ENCODE measurements at regions not wholly inside any gene's neighbourhood (a gene's known extent, or its start where the extent isn't known, plus 50 kb on each side); places are given as distances from the start of the nearest gene placed in this dataset.

- Histone ChIP-seq H4K20me1 (ENCODE audit: insufficient read depth, poor library complexity, severe bottlenecking) (no peaks in the 10 kb centered on the region), H3K27me3 (no peaks in the 10 kb centered on the region), H3K4me1 (ENCODE audit: insufficient read depth) (peaks cover 10% of the 10 kb centered on the region), H3K36me3 (replicated peaks; ENCODE audit: insufficient read depth, low read depth) (no peaks in the 10 kb centered on the region), H3K9me2 (replicated peaks; ENCODE audit: insufficient read depth) (no peaks in the 10 kb centered on the region), H3K4me2 (no peak overlapping the region), H3K9me3 (ENCODE audit: low read depth) (no peaks in the 10 kb centered on the region), H2AFZ (no peak overlapping the region), H3K4me3 (no peak overlapping the region), H3K79me2 (no peaks in the 10 kb centered on the region), H3K27ac (peak overlapping the region; percentile 7)
- TF ChIP-seq EZH2 (IDR thresholded peaks at IDR 0.05; ENCODE audit: borderline replicate concordance) (no peak), EZH2phosphoT487 (IDR thresholded peaks at IDR 0.05; ENCODE audit: low read depth, severe bottlenecking, unreplicated experiment) (no peak), CTCF (IDR thresholded peaks at IDR 0.05; ENCODE audit: poor library complexity) (no peak)
- DNase-seq (ENCODE audit: low spot score) = no peak
- 33% methylated on average over 2 of the region's 2 CpGs for WGBS (ENCODE audit: low lambda C conversion rate, missing lambda C conversion rate)
Observed at GRCh38 chr2:224257156-224257555, 144.8 kb downstream of the FAM124B start.

DNA sequence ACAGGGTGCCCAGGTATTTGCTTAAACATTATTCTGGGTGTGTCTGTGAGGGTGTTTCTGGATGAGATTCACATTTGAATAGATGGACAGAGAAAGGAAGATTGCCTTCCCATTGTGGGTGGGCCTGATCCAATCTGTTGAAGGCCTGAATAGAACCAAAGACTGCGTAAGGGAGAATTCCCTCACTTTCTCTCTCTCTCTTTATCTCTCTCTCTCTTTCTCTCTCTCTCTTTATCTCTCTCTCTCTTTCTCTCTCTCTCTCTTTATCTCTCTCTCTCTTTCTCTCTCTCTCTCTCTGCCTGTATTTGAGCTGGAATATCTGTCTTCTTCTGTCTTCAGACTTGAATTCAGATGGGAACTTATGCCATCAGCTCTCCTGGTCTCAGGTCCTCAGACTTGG is 148.4 kb downstream of the FAM124B start:
- H3K27ac ChIP-seq = no peak overlapping the region
- H2AFZ ChIP-seq = no peak overlapping the region
- H4K20me1 ChIP-seq (ENCODE audit: insufficient read depth, poor library complexity, severe bottlenecking) = no peaks in the 10 kb centered on the region
- H3K4me1 ChIP-seq (ENCODE audit: insufficient read depth) = no peaks in the 10 kb centered on the region
- no peak overlapping the region for H3K4me3 ChIP-seq
- no peaks in the 10 kb centered on the region for H3K36me3 ChIP-seq (replicated peaks; ENCODE audit: insufficient read depth, low read depth)
- H3K79me2 ChIP-seq = no peaks in the 10 kb centered on the region
- no peak for DNase-seq (ENCODE audit: low spot score)
- no peaks in the 10 kb centered on the region for H3K9me2 ChIP-seq (replicated peaks; ENCODE audit: insufficient read depth)
- no peaks in the 10 kb centered on the region for H3K9me3 ChIP-seq (ENCODE audit: low read depth)
- H3K27me3 ChIP-seq = no peaks in the 10 kb centered on the region
- no peak for TF ChIP-seq CTCF (IDR thresholded peaks at IDR 0.05; ENCODE audit: poor library complexity)
- no peak for TF ChIP-seq EZH2phosphoT487 (IDR thresholded peaks at IDR 0.05; ENCODE audit: low read depth, severe bottlenecking, unreplicated experiment)
- no peak for TF ChIP-seq EZH2 (IDR thresholded peaks at IDR 0.05; ENCODE audit: borderline replicate concordance)
- WGBS (ENCODE audit: low lambda C conversion rate, missing lambda C conversion rate) = 100% methylated on average over 1 of the region's 1 CpG
- H3K4me2 ChIP-seq = no peak overlapping the region

DNA sequence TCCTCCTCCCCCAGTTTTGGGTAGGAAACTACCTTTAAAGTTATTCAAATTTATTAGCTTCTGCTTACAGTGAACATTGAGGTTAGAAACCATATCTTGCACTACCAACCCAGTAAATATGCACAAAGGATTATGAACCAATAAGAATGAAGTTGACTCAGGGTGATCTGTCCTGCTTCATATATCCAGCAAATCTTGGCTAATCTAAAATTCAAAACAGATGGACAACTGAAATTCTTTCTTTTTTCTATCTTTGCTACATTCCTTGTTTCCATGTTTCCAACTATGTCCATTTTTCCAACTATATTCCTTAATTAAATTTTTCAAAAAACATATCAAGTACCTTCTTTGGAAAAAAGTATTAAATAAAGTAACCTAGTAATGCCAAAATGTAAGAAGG is 149.3 kb downstream of the FAM124B start:
- H3K9me2 ChIP-seq (replicated peaks; ENCODE audit: insufficient read depth) = no peaks in the 10 kb centered on the region
- H3K9me3 ChIP-seq (ENCODE audit: low read depth) = no peaks in the 10 kb centered on the region
- H3K27ac ChIP-seq = no peak overlapping the region
- no peak overlapping the region for H3K4me3 ChIP-seq
- H3K4me1 ChIP-seq (ENCODE audit: insufficient read depth) = peaks cover 5% of the 10 kb centered on the region
- no peaks in the 10 kb centered on the region for H3K27me3 ChIP-seq
- H4K20me1 ChIP-seq (ENCODE audit: insufficient read depth, poor library complexity, severe bottlenecking) = no peaks in the 10 kb centered on the region
- no peak for DNase-seq (ENCODE audit: low spot score)
- TF ChIP-seq EZH2phosphoT487 (IDR thresholded peaks at IDR 0.05; ENCODE audit: low read depth, severe bottlenecking, unreplicated experiment) (no peak), CTCF (IDR thresholded peaks at IDR 0.05; ENCODE audit: poor library complexity) (no peak), EZH2 (IDR thresholded peaks at IDR 0.05; ENCODE audit: borderline replicate concordance) (no peak)
- no peak overlapping the region for H2AFZ ChIP-seq
- H3K36me3 ChIP-seq (replicated peaks; ENCODE audit: insufficient read depth, low read depth) = no peaks in the 10 kb centered on the region
- H3K79me2 ChIP-seq = no peaks in the 10 kb centered on the region
- H3K4me2 ChIP-seq = no peak overlapping the region

DNA sequence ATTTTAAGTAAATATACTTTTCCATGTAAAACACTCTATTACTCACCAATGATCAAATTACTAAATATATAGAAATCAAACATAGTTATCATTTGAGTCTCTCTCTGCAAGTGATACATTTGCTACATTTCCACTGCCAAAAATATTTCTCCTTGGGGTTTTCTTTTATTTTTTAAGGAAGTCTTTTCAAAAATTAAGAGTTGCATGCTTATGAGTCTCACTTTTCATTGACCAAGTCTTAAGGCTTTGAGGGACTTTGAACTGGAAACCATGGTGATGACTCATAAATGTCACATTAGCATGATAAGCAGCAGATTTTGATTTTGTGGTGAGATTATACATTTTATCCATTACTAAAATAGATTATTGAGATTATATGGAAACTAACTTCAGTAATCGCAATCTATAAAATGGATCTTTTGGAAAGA is 152.9 kb downstream of the FAM124B start:
- H3K36me3 ChIP-seq (replicated peaks; ENCODE audit: insufficient read depth, low read depth) = no peaks in the 10 kb centered on the region
- H3K9me3 ChIP-seq (ENCODE audit: low read depth) = no peaks in the 10 kb centered on the region
- no peak overlapping the region for H3K4me3 ChIP-seq
- no peak for TF ChIP-seq EZH2 (IDR thresholded peaks at IDR 0.05; ENCODE audit: borderline replicate concordance)
- TF ChIP-seq CTCF (IDR thresholded peaks at IDR 0.05; ENCODE audit: poor library complexity) = no peak
- TF ChIP-seq EZH2phosphoT487 (IDR thresholded peaks at IDR 0.05; ENCODE audit: low read depth, severe bottlenecking, unreplicated experiment) = no peak
- peak; percentile 19 for DNase-seq (ENCODE audit: low spot score)
- WGBS (ENCODE audit: low lambda C conversion rate, missing lambda C conversion rate) = 96% methylated on average over 1 of the region's 1 CpG
- no peaks in the 10 kb centered on the region for H3K27me3 ChIP-seq
- no peaks in the 10 kb centered on the region for H3K79me2 ChIP-seq
- no peak overlapping the region for H3K4me2 ChIP-seq
- no peak overlapping the region for H2AFZ ChIP-seq
- no peaks in the 10 kb centered on the region for H3K9me2 ChIP-seq (replicated peaks; ENCODE audit: insufficient read depth)
- no peaks in the 10 kb centered on the region for H4K20me1 ChIP-seq (ENCODE audit: insufficient read depth, poor library complexity, severe bottlenecking)
- H3K4me1 ChIP-seq (ENCODE audit: insufficient read depth) = peaks cover 5% of the 10 kb centered on the region
- H3K27ac ChIP-seq = peak overlapping the region; percentile 17

Measured in hepatocyte (in vitro differentiated cells).